OCI-LY7 (cell line): ENCODE measurements at regions not wholly inside any gene's neighbourhood (a gene's known extent, or its start where the extent isn't known, plus 50 kb on each side); places are given as distances from the start of the nearest gene placed in this dataset.

Experiments
- BruUV-seq: library from RNA; stranded (reverse); fragments of 400-500 nt; replicated peaks from 2 replicates; lab custom pipeline; 2021; lab: Mats Ljungman, UMichigan
- CTCF ChIA-PET: fragments of 300-600 bp; sonication (Branson Sonifier 250); formaldehyde crosslinking; loops from one replicate; lab custom pipeline; 2022; ENCODE audit warnings: antibody characterized with exemption; ENCODE audit not compliant: unreplicated experiment; lab: Charles Lee
- POLR2A ChIA-PET: fragments of 300-600 bp; sonication (Branson Sonifier 250); formaldehyde crosslinking; loops from one replicate; lab custom pipeline; 2022; ENCODE audit warnings: antibody characterized with exemption; lab: Charles Lee
- DNase-seq: peaks from one replicate; pipeline ENCODE4 v3.0.0-alpha.2; 2015; ENCODE audit warnings: low spot score
- H2AFZ ChIP-seq: fragments of 200-600 bp; sonication (generic), shearing (Covaris generic); 2 replicates; pipeline ENCODE4 v1.6.1; 2014; ENCODE audit warnings: mild to moderate bottlenecking, antibody characterized with exemption, low read length, moderate library complexity
- H3K27ac ChIP-seq: fragments of 200-600 bp; sonication (generic); 2 replicates; pipeline ENCODE4 v1.5.1; 2014; ENCODE audit warnings: mixed run types, low read depth, mild to moderate bottlenecking, moderate library complexity, low read length, inconsistent platforms; ENCODE audit not compliant: poor library complexity, severe bottlenecking
- H3K36me3 ChIP-seq: fragments of 200-600 bp; sonication (generic); 2 replicates; pipeline ENCODE4 v1.6.1; 2014; ENCODE audit warnings: mild to moderate bottlenecking, antibody characterized with exemption, low read length, moderate library complexity, mixed read lengths; ENCODE audit not compliant: insufficient read depth
- H3K4me1 ChIP-seq: fragments of 200-600 bp; sonication (generic); 2 replicates; pipeline ENCODE4 v1.5.1; 2014; ENCODE audit warnings: mild to moderate bottlenecking, low read length; ENCODE audit not compliant: insufficient read depth, poor library complexity, severe bottlenecking
- H3K4me2 ChIP-seq: fragments of 200-600 bp; sonication (generic); 2 replicates; pipeline ENCODE4 v1.6.1; 2014; ENCODE audit warnings: mild to moderate bottlenecking, low read length
- H3K4me3 ChIP-seq: fragments of 200-600 bp; sonication (generic); 2 replicates; pipeline ENCODE4 v1.5.1; 2014; ENCODE audit warnings: mild to moderate bottlenecking, low read depth, low read length; ENCODE audit not compliant: poor library complexity, severe bottlenecking
- H3K79me2 ChIP-seq: fragments of 200-600 bp; sonication (generic); 2 replicates; pipeline ENCODE4 v1.6.1; 2016; ENCODE audit warnings: low read depth, mild to moderate bottlenecking, low read length, moderate library complexity, mixed read lengths; ENCODE audit not compliant: insufficient read depth
- H3K9me2 ChIP-seq: fragments of 200-600 bp; sonication (generic); 2 replicates; pipeline ENCODE4 v1.6.1; 2016; ENCODE audit warnings: mild to moderate bottlenecking, low read length, mixed read lengths; ENCODE audit not compliant: insufficient read depth
- H3K9me3 ChIP-seq: fragments of 200-600 bp; sonication (generic); 2 replicates; pipeline ENCODE4 v1.6.1; 2014; ENCODE audit warnings: mild to moderate bottlenecking, mixed run types, low read length, mixed read lengths
- H4K20me1 ChIP-seq: fragments of 200-600 bp; sonication (generic); 2 replicates; pipeline ENCODE4 v1.6.1; 2014; ENCODE audit warnings: mild to moderate bottlenecking, antibody characterized with exemption, low read length, moderate library complexity, mixed read lengths; ENCODE audit not compliant: insufficient read depth
- EZH2phosphoT487 ChIP-seq: fragments of 200-600 bp; sonication (generic); IDR thresholded peaks from 2 replicates; pipeline ENCODE4 v1.6.1; 2018; ENCODE audit warnings: low read depth, borderline replicate concordance, mild to moderate bottlenecking, mixed run types, antibody characterized with exemption, low read length, moderate library complexity, mixed read lengths
- intact Hi-C: fragments of 100-400 bp; cut with micrococcal nuclease; formaldehyde crosslinking; loops from one replicate; pipeline ENCODE4 v1.10.0; 2022; ENCODE audit not compliant: unreplicated experiment
- TF ChIP-seq, protein P1 (sequence below): fragments of 200-600 bp; sonication (generic); conservative IDR thresholded peaks from 2 replicates; pipeline ENCODE4 v1.5.1; 2014; ENCODE audit warnings: mild to moderate bottlenecking, antibody characterized with exemption, low read length, moderate library complexity, mixed read lengths

DNA sequence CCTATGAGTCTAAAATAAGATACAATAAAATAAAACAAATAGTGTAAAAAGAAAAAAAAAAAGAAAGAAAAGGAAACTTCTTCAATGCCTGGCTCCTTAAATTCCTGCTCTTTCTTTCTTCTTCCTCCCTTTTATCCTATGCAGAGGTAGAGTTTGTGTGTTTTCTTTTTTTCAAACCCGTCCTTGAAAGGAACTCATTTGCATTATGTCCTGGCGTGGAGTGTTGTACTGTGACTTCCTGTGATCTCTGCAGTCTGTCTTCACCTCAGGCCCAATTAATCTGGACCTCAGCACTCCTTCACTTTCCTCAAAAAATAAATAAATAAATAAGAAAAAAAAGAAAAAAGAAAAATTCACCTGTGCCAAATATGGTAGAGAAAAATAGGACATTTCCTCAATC is 541.9 kb upstream of the SPTLC3 start:
- ChIA-PET POLR2A (no interaction called here), CTCF (no interaction called here)
- DNase-seq = no peak
- H2AFZ ChIP-seq = no peak overlapping the region
- TF ChIP-seq, protein P1, sequence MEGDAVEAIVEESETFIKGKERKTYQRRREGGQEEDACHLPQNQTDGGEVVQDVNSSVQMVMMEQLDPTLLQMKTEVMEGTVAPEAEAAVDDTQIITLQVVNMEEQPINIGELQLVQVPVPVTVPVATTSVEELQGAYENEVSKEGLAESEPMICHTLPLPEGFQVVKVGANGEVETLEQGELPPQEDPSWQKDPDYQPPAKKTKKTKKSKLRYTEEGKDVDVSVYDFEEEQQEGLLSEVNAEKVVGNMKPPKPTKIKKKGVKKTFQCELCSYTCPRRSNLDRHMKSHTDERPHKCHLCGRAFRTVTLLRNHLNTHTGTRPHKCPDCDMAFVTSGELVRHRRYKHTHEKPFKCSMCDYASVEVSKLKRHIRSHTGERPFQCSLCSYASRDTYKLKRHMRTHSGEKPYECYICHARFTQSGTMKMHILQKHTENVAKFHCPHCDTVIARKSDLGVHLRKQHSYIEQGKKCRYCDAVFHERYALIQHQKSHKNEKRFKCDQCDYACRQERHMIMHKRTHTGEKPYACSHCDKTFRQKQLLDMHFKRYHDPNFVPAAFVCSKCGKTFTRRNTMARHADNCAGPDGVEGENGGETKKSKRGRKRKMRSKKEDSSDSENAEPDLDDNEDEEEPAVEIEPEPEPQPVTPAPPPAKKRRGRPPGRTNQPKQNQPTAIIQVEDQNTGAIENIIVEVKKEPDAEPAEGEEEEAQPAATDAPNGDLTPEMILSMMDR = no peak
- no peak for TF ChIP-seq EZH2phosphoT487
- no peak overlapping the region for H3K4me3 ChIP-seq
- no TSS peak for BruUV-seq
- H4K20me1 ChIP-seq = no peaks in the 10 kb centered on the region
- no peaks in the 10 kb centered on the region for H3K36me3 ChIP-seq
- 0 out of 2 replicates have a peak, but pooled peaks cover 1% of the 10 kb centered on the region for H3K9me3 ChIP-seq
- H3K4me2 ChIP-seq = no peak overlapping the region
- H3K79me2 ChIP-seq = no peaks in the 10 kb centered on the region
- no peak overlapping the region for H3K27ac ChIP-seq
- H3K4me1 ChIP-seq = no peaks in the 10 kb centered on the region
- H3K9me2 ChIP-seq = no peaks in the 10 kb centered on the region
- intact Hi-C loops = no loop called here

- Histone ChIP-seq H3K36me3 (no peaks in the 10 kb centered on the region), H3K4me1 (no peaks in the 10 kb centered on the region), H3K9me2 (no peaks in the 10 kb centered on the region), H4K20me1 (no peaks in the 10 kb centered on the region), H2AFZ (no peak overlapping the region), H3K9me3 (no peaks in the 10 kb centered on the region), H3K79me2 (no peaks in the 10 kb centered on the region), H3K27ac (no peak overlapping the region), H3K4me3 (no peak overlapping the region), H3K4me2 (no peak overlapping the region)
- POLR2A ChIA-PET = no interaction called here
- no TSS peak for BruUV-seq
- CTCF ChIA-PET = no interaction called here
- TF ChIP-seq EZH2phosphoT487 = no peak
- TF ChIP-seq, protein P1 = no peak
- intact Hi-C loops = no loop called here
- no peak for DNase-seq
Observed at GRCh38 chr20:12467758-12468157, 541.0 kb upstream of the SPTLC3 start.

GRCh38 chr20:12482661-12483060 is 526.1 kb upstream of the SPTLC3 start:
- TF ChIP-seq EZH2phosphoT487 = no peak
- TF ChIP-seq, protein P1 = no peak

More at GRCh38 chr20:12482661-12483060, 526.1 kb upstream of the SPTLC3 start:
- no TSS peak for BruUV-seq
- Histone ChIP-seq H3K4me2 (no peak overlapping the region), H4K20me1 (no peaks in the 10 kb centered on the region), H3K4me1 (no peaks in the 10 kb centered on the region), H3K9me2 (no peaks in the 10 kb centered on the region), H3K9me3 (no peaks in the 10 kb centered on the region), H3K79me2 (no peaks in the 10 kb centered on the region), H2AFZ (no peak overlapping the region), H3K4me3 (no peak overlapping the region), H3K27ac (no peak overlapping the region), H3K36me3 (no peaks in the 10 kb centered on the region)
- intact Hi-C loops = no loop called here
- POLR2A ChIA-PET = interaction anchor here (0.7 kb wide), 1 partner anchor 1561 kb away, joined by 3 read pairs; no protein-coding TSS in a partner anchor
- DNase-seq = no peak
- CTCF ChIA-PET = no interaction called here
